Spleen (tissue), 7 donors: ENCODE measurements at regions not wholly inside any gene's neighbourhood (a gene's known extent, or its start where the extent isn't known, plus 50 kb on each side); places are given as distances from the start of the nearest gene placed in this dataset.

Experiments used
- CTCF ChIP-seq, 11 experiments: fragments of 200-600 bp in 7 of 11; fragments of 450-650 bp in 4 of 11; sonication (generic) in 4 of 11; IDR thresholded peaks in 8 of 11; conservative IDR thresholded peaks in 3 of 11; 1 replicate in 7 of 11; 2 replicates in 4 of 11; pipeline versions ENCODE4 v1.4.0 to v1.8.0; 2016 to 2021; ENCODE audit warnings: antibody characterized with exemption in 11 of 11, inconsistent platforms in 4 of 11, mild to moderate bottlenecking in 1 of 11
- POLR2AphosphoS5 ChIP-seq, 3 donors: sonication (generic); formaldehyde crosslinking; IDR thresholded peaks; one replicate each; pipeline ENCODE4 v1.5.1; 2017; ENCODE audit warnings: antibody characterized with exemption in 3 of 3
- donor health status: DM: no; HTN: no; CAD: no; lungs with moderate emphysema.
- donor health status: DM: no; HTN: no; CAD: no.
- donor health status: DM: no; HTN: no; CAD: no.

GRCh38 chr4:7120341-7120740 lies 52.5 kb upstream of the GRPEL1 start:
- TF ChIP-seq CTCF (IDR thresholded peaks at IDR 0.05 in 8 of 11, conservative IDR thresholded peaks at IDR 0.05 in 3 of 11) (no peak), POLR2AphosphoS5 (IDR thresholded peaks at IDR 0.05) (no peak)
